GM18868 (cell line): ENCODE measurements at regions not wholly inside any gene's neighbourhood (a gene's known extent, or its start where the extent isn't known, plus 50 kb on each side); places are given as distances from the start of the nearest gene placed in this dataset.

Source experiments
- ATAC-seq: cut with Tn5 transposase; IDR thresholded peaks from one replicate; pipeline ENCODE4 v1.9.1; 2021; ENCODE audit warnings: mild to moderate bottlenecking, moderate library complexity; ENCODE audit not compliant: unreplicated experiment

GRCh38 chr14:76657846-76658245 is 103.4 kb upstream of the VASH1 start:
- no peak for ATAC-seq

GRCh38 chr14:76662580-76662979 is 98.7 kb upstream of the VASH1 start:
- ATAC-seq = no peak

GRCh38 chr14:76664790-76665189 is 96.5 kb upstream of the VASH1 start:
- no peak for ATAC-seq

GRCh38 chr14:76666746-76667145 is 94.5 kb upstream of the VASH1 start:
- ATAC-seq = no peak

GRCh38 chr14:76669770-76670169 is 91.5 kb upstream of the VASH1 start:
- ATAC-seq = no peak

- no peak for ATAC-seq
Measured at GRCh38 chr14:76672123-76672522, 89.1 kb upstream of the VASH1 start.

- no peak for ATAC-seq
Measured at GRCh38 chr14:76673261-76673660, 88.0 kb upstream of the VASH1 start.

GRCh38 chr14:76675046-76675445 is 86.2 kb upstream of the VASH1 start:
- ATAC-seq = no peak

GRCh38 chr14:76676539-76676938 is 84.7 kb upstream of the VASH1 start:
- ATAC-seq = no peak

- no peak for ATAC-seq
Measured at GRCh38 chr14:76677534-76678145, 83.6 kb upstream of the VASH1 start.

- no peak for ATAC-seq
Measured at GRCh38 chr14:76678244-76678800, 82.9 kb upstream of the VASH1 start.

- no peak for ATAC-seq
Measured at GRCh38 chr14:76682367-76682766, 78.9 kb upstream of the VASH1 start.

- no peak for ATAC-seq
Measured at GRCh38 chr14:76686646-76687045, 74.6 kb upstream of the VASH1 start.

GRCh38 chr14:76687611-76688382 is 73.5 kb upstream of the VASH1 start:
- ATAC-seq = no peak

GRCh38 chr14:76688383-76688671 is 72.9 kb upstream of the VASH1 start:
- ATAC-seq = no peak

- no peak for ATAC-seq
Measured at GRCh38 chr14:76690502-76691105, 70.7 kb upstream of the VASH1 start.

GRCh38 chr14:76694106-76694505 is 67.2 kb upstream of the VASH1 start:
- ATAC-seq = no peak

- no peak for ATAC-seq
Measured at GRCh38 chr14:76695263-76695920, 65.9 kb upstream of the VASH1 start.

- ATAC-seq = no peak
Measured at GRCh38 chr14:76696361-76696760, 64.9 kb upstream of the VASH1 start.

- ATAC-seq = no peak
Measured at GRCh38 chr14:76696791-76697190, 64.5 kb upstream of the VASH1 start.

GRCh38 chr14:76697246-76697905 is 63.9 kb upstream of the VASH1 start:
- no peak for ATAC-seq
